Epithelial cell of proximal tubule (primary cell): ENCODE measurements at regions not wholly inside any gene's neighbourhood (a gene's known extent, or its start where the extent isn't known, plus 50 kb on each side); places are given as distances from the start of the nearest gene placed in this dataset.

Experiments
- DNase-seq: peaks from one replicate; pipeline ENCODE4 v3.0.0-alpha.2; 2011; ENCODE audit warnings: low read depth
- H3K4me3 ChIP-seq: 2 replicates; pipeline ENCODE4 v1.5.1; 2011; ENCODE audit warnings: low read depth, mild to moderate bottlenecking, low read length
- CTCF ChIP-seq: conservative IDR thresholded peaks from 2 replicates; pipeline ENCODE4 v1.5.1; 2012; ENCODE audit warnings: low read depth, mild to moderate bottlenecking, low read length

- H3K4me3 ChIP-seq = no peak overlapping the region
- no peak for TF ChIP-seq CTCF
- DNase-seq = no peak
Measured at GRCh38 chr1:218874801-218875400, 298.8 kb upstream of the LYPLAL1 start.

GRCh38 chr1:218878369-218878768, 295.3 kb upstream of the LYPLAL1 start:
- DNase-seq = no peak
- H3K4me3 ChIP-seq = no peak overlapping the region
- no peak for TF ChIP-seq CTCF

- H3K4me3 ChIP-seq = no peak overlapping the region
- no peak for DNase-seq
- TF ChIP-seq CTCF = no peak
Measured at GRCh38 chr1:218880484-218881060, 293.1 kb upstream of the LYPLAL1 start.

- no peak for DNase-seq
- TF ChIP-seq CTCF = no peak
Measured at GRCh38 chr1:218882454-218882853, 291.2 kb upstream of the LYPLAL1 start.

GRCh38 chr1:218886101-218886871, 287.4 kb upstream of the LYPLAL1 start:
- no peak overlapping the region for H3K4me3 ChIP-seq
- TF ChIP-seq CTCF = no peak
- DNase-seq = no peak

More at GRCh38 chr1:218882454-218882853, 291.2 kb upstream of the LYPLAL1 start:
- no peak overlapping the region for H3K4me3 ChIP-seq

GRCh38 chr1:218887141-218887925, 286.3 kb upstream of the LYPLAL1 start:
- no peak for TF ChIP-seq CTCF
- no peak for DNase-seq
- no peak overlapping the region for H3K4me3 ChIP-seq
